Hepatocyte (in vitro differentiated cells): ENCODE measurements at regions not wholly inside any gene's neighbourhood (a gene's known extent, or its start where the extent isn't known, plus 50 kb on each side); places are given as distances from the start of the nearest gene placed in this dataset.

ENCODE experiments used
- DNase-seq: peaks from one replicate; pipeline ENCODE4 v3.0.0-alpha.2; 2016; ENCODE audit warnings: low spot score
- H2AFZ ChIP-seq: fragments of 200-600 bp; sonication (generic); 2 replicates; pipeline ENCODE4 v1.6.0; 2016; ENCODE audit warnings: antibody characterized with exemption, mild to moderate bottlenecking
- H3K27ac ChIP-seq: fragments of 200-600 bp; sonication (generic); 2 replicates; pipeline ENCODE4 v1.5.1; 2016; ENCODE audit warnings: mild to moderate bottlenecking
- H3K27me3 ChIP-seq: fragments of 200-600 bp; sonication (generic); 2 replicates; pipeline ENCODE4 v1.6.1; 2016
- H3K36me3 ChIP-seq: fragments of 200-600 bp; sonication (generic); replicated peaks from 2 replicates; pipeline ENCODE4 v1.5.1; 2016; ENCODE audit warnings: low read depth; ENCODE audit not compliant: insufficient read depth
- H3K4me1 ChIP-seq: fragments of 200-600 bp; sonication (generic); 2 replicates; pipeline ENCODE4 v1.5.1; 2016; ENCODE audit warnings: mild to moderate bottlenecking, moderate library complexity; ENCODE audit not compliant: insufficient read depth
- H3K4me2 ChIP-seq: fragments of 200-600 bp; sonication (generic); 2 replicates; pipeline ENCODE4 v1.6.0; 2016
- H3K4me3 ChIP-seq: fragments of 200-600 bp; sonication (generic); 2 replicates; pipeline ENCODE4 v1.5.1; 2016; ENCODE audit warnings: mild to moderate bottlenecking
- H3K79me2 ChIP-seq: fragments of 200-600 bp; sonication (generic); 2 replicates; pipeline ENCODE4 v1.6.0; 2017; ENCODE audit warnings: mild to moderate bottlenecking
- H3K9me2 ChIP-seq: fragments of 200-600 bp; sonication (generic); replicated peaks from 2 replicates; pipeline ENCODE4 v1.6.0; 2017; ENCODE audit warnings: mild to moderate bottlenecking; ENCODE audit not compliant: insufficient read depth
- H3K9me3 ChIP-seq: fragments of 200-600 bp; sonication (generic); 2 replicates; pipeline ENCODE4 v1.5.1; 2016; ENCODE audit warnings: low read depth, mild to moderate bottlenecking
- H4K20me1 ChIP-seq: fragments of 200-600 bp; sonication (generic); 2 replicates; pipeline ENCODE4 v1.6.0; 2016; ENCODE audit warnings: mild to moderate bottlenecking; ENCODE audit not compliant: insufficient read depth, poor library complexity, severe bottlenecking
- CTCF ChIP-seq: fragments of 200-600 bp; sonication (generic); IDR thresholded peaks from 2 replicates; pipeline ENCODE4 v1.5.1; 2016; ENCODE audit warnings: antibody characterized with exemption, mild to moderate bottlenecking; ENCODE audit not compliant: poor library complexity
- EZH2 ChIP-seq: fragments of 200-600 bp; sonication (generic); IDR thresholded peaks from 2 replicates; pipeline ENCODE4 v1.6.1; 2016; ENCODE audit warnings: antibody characterized with exemption, mild to moderate bottlenecking, borderline replicate concordance
- EZH2phosphoT487 ChIP-seq: fragments of 200-600 bp; sonication (generic); IDR thresholded peaks from one replicate; pipeline ENCODE4 v1.6.1; 2018; ENCODE audit warnings: antibody characterized with exemption, mild to moderate bottlenecking, low read depth, moderate library complexity; ENCODE audit not compliant: unreplicated experiment, severe bottlenecking
- WGBS: methylation state at CpG from one replicate; pipeline ENCODE4 v1.1.6; 2016; ENCODE audit warnings: low lambda C conversion rate; ENCODE audit errors: missing lambda C conversion rate; 5-methylcytosine and 5-hydroxymethylcytosine counted together

- no peak overlapping the region for H3K27ac ChIP-seq
- no peaks in the 10 kb centered on the region for H3K9me3 ChIP-seq
- no peak overlapping the region for H2AFZ ChIP-seq
- H3K27me3 ChIP-seq = peaks cover 3% of the 10 kb centered on the region
- TF ChIP-seq EZH2 (no peak), EZH2phosphoT487 (no peak), CTCF (no peak)
- H3K36me3 ChIP-seq = no peaks in the 10 kb centered on the region
- H3K4me1 ChIP-seq = no peaks in the 10 kb centered on the region
- H3K4me2 ChIP-seq = no peak overlapping the region
- 59% methylated on average over 11 of the region's 11 CpGs for WGBS
- no peak overlapping the region for H3K4me3 ChIP-seq
- no peak for DNase-seq
- no peaks in the 10 kb centered on the region for H3K79me2 ChIP-seq
- no peaks in the 10 kb centered on the region for H4K20me1 ChIP-seq
- no peaks in the 10 kb centered on the region for H3K9me2 ChIP-seq
Measured at GRCh38 chr15:38651328-38652038, 86.9 kb upstream of the RASGRP1 start.

GRCh38 chr15:38652183-38652794, 87.7 kb upstream of the RASGRP1 start:
- Histone ChIP-seq H3K4me3 (no peak overlapping the region), H3K27ac (no peak overlapping the region), H3K4me1 (no peaks in the 10 kb centered on the region), H3K4me2 (no peak overlapping the region), H2AFZ (no peak overlapping the region), H4K20me1 (no peaks in the 10 kb centered on the region), H3K9me3 (no peaks in the 10 kb centered on the region), H3K27me3 (peaks cover 3% of the 10 kb centered on the region), H3K79me2 (no peaks in the 10 kb centered on the region), H3K36me3 (no peaks in the 10 kb centered on the region), H3K9me2 (no peaks in the 10 kb centered on the region)
- no peak for DNase-seq
- 83% methylated on average over 5 of the region's 5 CpGs for WGBS
- TF ChIP-seq EZH2 (no peak), CTCF (no peak), EZH2phosphoT487 (no peak)

- no peaks in the 10 kb centered on the region for H3K9me2 ChIP-seq
Measured at GRCh38 chr15:38652998-38653397, 88.4 kb upstream of the RASGRP1 start.

More at GRCh38 chr15:38652998-38653397, 88.4 kb upstream of the RASGRP1 start:
- Histone ChIP-seq H3K27me3 (peaks cover 3% of the 10 kb centered on the region), H3K4me2 (no peak overlapping the region), H2AFZ (no peak overlapping the region), H3K79me2 (no peaks in the 10 kb centered on the region), H3K27ac (no peak overlapping the region), H4K20me1 (no peaks in the 10 kb centered on the region), H3K9me3 (no peaks in the 10 kb centered on the region), H3K4me3 (no peak overlapping the region), H3K4me1 (no peaks in the 10 kb centered on the region), H3K36me3 (no peaks in the 10 kb centered on the region)
- TF ChIP-seq EZH2 (no peak), EZH2phosphoT487 (no peak), CTCF (no peak)
- no peak for DNase-seq
- WGBS = 79% methylated on average over 6 of the region's 6 CpGs
